GM20431 (cell line): ENCODE measurements at regions not wholly inside any gene's neighbourhood (a gene's known extent, or its start where the extent isn't known, plus 50 kb on each side); places are given as distances from the start of the nearest gene placed in this dataset.

Source experiments
- in situ Hi-C: fragments of 300-500 bp; cut with MseI, MboI; formaldehyde crosslinking; loops from one replicate; pipeline ENCODE4 v1.15.0; 2020; ENCODE audit warnings: low sequenced_read_pairs; ENCODE audit not compliant: unreplicated experiment

DNA sequence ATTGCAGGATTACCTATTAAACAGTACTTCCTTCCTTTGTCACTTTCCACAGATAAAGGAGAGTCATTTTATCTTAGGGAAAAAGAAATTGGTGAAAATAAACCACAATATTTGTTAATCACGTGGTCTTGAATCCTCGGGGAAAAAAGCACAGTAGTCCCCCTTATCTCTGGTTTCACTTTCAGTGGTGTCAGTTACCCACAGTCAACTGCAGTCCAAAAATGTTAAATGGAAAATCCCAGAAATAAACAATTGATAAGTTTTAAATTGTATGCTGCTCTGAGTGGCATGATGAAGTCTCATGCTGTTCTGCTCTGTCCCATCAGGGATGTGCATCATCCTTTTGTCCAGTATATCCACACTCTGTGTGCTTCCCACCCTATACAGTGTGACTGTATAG, 405.2 kb upstream of the MPDZ start:
- in situ Hi-C loops: no loop called here

DNA sequence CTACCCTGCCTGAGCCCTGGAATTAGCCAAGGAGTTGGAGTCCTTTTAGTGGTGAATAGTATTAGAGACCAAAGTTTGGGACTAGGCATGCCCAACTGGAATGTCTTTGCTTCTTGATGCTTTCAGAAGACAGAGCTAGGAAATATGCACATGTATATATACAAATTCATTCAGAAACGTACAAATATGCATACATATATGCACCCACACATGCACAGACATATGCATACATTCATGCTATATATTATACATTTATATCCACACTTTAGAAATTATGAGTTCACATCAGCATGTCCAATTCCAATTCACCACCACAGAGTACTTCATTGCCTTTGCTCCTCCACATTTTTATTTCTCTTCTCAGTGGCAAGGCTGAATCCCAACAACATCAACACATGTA, 398.3 kb upstream of the MPDZ start:
- in situ Hi-C loops: no loop called here

DNA sequence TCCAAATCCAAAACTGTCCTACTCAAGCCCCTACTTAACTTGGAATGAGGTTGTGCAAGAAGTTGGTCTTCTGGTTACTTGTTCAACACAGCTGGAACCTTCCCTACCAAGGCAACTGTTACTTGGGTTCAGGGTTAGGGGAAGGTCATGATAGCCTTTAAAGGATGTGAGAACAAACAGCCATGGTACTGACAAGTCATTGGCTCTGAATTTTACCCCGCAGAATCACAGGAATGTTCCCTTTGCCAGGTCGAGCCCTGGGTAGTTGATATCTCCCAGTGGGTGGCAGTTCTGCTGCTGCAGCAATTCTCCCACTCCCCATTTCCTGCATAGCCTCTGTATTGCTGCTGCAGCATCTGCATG, 396.1 kb upstream of the MPDZ start:
- in situ Hi-C loops: no loop called here

DNA sequence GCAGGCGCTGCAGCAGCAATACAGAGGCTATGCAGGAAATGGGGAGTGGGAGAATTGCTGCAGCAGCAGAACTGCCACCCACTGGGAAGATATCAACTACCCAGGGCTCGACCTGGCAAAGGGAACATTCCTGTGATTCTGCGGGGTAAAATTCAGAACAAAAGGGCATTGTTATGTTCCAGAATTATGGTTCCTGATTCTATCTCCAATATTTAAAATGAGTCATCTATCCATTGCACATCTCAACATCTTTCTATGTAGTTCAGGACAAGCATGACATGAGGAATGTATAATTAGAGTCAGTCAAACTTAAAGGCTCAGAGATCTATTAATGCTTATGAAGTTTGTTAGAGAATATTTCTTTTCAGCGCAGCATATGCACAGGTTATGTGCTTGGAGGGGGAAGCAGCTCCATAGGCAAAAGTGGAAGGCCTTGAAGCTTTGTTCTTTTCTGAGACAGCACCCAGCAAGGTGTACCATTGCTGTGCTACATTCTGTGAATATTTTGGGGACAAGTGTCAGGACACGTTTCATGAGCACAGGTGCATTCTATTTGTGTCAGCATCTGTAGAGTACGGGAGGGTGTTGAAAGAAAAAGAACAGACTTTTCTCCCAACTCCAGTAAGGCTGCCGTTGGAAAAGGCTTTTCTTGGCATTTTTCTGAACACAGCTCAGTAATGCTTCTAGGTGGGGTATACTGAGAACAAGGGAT, 395.6 kb upstream of the MPDZ start:
- in situ Hi-C loops: no loop called here

DNA sequence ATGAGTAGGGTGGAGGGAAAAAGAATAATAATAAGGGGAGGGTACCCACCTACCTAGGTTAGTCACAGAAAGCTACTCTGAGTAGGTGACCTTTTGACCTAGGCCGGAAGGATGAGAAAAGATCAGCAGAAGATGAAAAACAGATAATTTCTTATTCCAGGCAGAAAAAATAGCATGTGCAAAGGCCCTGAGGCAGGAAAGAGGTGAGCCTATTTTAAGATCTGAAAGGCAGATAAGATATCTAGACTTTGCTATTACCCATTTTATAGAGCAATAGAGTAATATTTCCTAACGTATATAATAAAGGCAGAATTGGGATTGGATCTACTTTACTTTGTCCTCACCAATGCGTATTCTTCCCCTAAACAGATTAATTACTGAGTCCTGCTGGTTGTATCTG, 393.9 kb upstream of the MPDZ start:
- in situ Hi-C loops: no loop called here

DNA sequence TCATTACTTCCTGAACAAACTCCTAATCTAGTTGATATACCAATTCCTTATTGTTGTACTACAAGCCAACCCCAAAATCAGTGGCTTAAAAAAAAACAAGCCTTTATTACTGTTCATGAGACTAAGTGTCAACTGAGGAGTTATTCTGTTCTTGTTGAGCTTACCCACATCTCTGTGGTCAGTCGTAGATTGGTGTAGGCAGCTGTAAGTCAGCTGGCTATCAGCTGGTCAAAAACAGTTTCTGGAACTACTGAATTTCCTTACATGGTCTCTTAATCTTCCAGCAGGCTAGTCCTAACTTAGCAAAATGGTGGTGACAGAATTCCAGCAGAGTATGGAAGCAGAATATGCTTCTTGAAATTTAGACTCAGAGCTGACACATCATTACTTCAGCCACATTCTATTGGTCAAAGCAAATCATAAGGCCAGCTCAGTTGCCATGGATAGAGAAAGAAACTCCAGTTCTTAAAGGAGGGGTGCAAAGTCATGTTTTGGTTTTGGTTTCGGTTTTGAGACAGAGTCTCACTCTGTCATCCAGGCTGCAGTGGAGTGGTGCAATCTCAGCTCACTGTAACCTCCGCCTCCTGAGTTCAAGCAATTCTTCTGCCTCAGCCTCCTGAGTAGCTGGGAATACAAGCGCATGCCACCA, 386.1 kb upstream of the MPDZ start:
- in situ Hi-C loops: no loop called here

DNA sequence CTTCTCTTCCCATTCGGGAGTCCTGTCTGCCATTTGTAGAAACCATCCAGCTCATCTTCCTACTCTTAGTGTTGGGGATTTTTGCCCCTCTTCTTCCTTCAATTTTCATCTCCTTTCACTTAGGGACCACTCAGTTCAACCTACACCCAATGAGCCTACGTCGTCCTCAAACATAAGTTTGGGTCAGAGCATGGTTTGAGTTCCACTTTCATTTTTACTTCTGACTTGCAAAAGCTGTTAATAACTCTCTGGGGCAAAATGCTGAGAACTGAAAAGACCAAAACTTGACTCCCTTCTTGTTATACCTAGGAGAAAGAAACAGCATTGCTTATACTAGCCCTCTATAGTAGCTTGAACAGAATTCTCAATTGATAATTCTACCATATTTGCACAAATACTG, 381.5 kb upstream of the MPDZ start:
- in situ Hi-C loops: no loop called here

DNA sequence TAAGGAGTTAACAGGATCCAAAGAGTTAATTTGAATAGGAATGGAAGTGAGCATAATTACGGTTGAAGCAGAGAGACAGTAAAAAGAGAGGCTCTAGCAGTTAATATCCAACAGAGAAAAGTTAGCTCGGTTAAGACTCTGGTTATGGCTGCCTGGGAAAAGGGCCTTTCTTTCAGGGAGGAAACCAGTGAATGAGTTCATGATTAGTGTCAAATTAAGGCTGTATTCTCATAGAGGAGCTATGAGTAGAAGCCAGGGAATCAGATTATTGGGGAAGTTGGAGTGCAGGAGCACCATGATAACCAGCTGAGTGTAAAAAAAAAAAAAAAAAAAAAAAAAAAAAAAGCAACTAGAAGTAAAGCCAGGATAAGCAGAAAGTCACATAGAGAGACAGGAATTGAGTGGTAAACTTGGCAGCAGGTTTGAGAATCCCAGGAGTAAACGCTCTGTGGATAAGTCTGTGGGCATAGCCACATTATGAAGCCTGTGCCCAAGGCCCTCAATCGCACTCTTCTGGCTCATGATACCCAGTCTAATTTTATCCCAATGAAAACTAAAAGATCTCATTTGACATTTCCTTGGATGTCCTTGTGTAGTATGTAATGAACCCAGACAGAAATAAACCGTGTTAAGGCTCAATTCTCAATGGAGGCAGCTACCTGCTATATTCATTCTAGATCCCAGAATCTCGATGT, 372.6 kb upstream of the MPDZ start:
- in situ Hi-C loops: no loop called here

DNA sequence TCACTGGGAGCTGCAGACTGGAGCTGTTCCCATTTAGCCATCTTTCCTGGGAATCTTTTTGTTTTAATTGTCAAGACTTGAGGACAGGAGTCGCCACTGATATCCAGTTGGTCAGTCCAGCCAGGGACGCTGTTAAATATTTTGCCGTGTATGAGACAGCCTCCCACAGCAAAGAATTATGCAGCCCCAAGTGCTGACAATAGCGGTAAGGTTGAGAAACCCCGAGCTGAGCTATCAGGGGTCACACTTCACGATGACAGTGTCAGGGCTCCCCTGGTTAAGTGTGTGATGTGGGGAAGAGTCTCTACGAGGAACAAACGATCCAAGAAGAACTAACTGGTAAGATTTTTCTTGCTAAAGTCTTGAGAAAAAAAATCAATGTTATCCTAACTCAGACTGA, 372.0 kb upstream of the MPDZ start:
- in situ Hi-C loops: no loop called here

DNA sequence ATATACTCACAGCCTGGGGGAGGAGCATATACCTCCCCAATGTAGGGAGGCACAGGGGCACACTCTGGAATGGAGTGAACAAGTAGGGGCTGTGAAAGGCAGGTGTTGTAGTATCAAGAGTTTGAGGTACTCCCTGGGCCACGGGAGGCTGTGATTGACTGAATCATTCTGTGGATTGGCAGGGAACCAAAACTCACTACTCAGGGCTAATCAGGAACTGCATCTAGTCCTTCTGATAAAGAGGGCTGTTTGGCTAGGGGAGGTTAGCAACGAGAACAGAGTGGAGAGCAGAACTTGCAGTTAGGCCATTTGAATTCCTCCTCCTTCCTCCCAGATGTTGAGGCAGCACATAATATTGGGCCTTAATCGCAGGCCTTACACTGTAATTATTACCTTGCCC, 369.2 kb upstream of the MPDZ start:
- in situ Hi-C loops: no loop called here

DNA sequence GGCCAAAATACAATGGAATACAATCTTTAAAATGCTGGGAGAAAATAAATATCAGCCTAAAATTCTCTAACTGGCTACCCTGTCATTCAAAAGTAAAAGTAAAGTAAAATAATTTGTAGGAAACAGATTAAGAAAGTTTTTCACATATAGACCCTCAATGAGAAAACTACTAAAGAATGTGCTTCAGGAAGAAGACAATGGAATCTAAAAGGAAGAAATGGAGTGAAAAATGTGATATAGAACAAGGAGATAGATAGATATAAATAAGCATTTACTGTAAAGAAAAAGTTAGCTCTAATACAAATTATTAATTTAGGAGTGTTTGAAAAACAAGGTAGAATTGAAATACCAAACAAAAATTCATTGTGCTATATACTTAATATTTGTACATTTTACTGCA, 368.6 kb upstream of the MPDZ start:
- in situ Hi-C loops: no loop called here

DNA sequence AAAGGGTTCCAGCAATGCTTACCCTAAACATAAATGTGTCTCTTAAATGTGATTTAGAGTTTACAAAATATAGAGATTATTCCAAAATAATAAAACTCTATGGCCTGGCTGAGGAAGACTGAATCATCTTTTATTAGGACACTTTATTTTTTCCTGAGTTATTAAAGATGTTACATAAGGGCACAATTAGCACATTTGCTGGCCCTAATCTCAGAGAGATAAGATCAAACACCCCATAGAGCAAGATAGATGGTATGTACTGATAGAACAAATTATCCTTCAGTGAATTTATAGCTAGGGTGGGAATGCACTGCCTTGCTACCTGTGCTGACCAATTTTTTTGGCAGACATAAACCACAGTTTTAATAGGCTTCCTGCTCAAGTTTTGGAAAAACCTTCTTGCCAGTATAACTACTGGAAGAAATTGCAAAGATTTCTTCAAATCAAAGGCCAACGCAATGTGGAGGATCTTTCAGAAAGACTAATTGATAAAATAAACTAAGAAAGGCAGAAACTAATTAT, 367.1 kb upstream of the MPDZ start:
- in situ Hi-C loops: no loop called here

DNA sequence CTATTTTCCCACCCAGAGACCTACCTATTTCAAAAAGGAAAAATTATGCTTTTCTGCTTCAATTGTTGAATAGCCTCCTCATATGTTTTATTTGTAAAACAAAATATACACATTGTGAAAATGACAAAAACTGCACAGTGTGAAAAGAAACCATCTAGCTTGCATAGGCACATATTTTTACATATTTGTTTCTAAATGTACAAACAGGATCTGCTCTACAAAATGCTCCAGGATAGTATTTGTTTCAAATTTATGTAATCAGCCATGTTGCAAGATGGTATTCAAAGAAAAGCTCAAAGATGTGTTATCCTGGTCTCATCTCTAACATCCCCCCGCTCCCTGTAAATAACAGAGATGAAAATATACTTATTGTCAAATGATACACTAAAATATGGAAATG, 366.1 kb upstream of the MPDZ start:
- in situ Hi-C loops: no loop called here

DNA sequence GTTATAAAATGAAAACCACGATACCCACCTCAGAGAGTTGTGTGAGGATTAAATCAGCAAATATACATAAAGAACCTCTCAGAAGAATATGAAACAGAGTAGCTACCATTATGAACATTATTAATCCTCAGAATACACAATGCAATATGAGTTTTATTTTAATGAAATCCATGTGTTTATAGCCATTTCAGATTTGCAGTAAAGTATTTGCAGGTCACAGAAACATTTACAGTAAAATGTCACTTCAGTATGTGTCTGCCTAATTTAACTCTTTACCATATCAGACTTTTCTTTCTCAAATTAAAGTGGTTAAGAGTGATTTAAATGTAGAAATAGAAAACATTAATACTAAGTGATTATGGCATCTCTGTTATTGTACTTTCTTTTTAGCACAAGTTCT, 365.2 kb upstream of the MPDZ start:
- in situ Hi-C loops: no loop called here

DNA sequence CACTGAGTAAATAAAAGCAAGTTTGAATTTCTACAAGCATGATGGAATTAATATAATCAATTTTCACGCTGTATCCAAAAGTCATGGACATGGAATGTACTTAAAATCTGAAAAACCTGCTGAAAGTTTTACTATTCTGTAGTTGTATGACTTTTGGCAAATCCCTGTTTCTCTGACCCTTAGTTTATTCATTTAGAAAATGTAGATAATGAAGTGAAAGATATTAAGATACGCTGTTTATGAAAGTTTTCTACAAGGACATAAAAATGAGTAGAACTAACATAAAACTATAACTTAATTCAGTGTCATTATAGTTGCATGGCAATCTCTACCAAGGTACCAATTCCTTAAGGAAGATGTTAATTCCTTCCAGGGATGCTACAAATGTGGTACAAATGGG, 363.2 kb upstream of the MPDZ start:
- in situ Hi-C loops: no loop called here

DNA sequence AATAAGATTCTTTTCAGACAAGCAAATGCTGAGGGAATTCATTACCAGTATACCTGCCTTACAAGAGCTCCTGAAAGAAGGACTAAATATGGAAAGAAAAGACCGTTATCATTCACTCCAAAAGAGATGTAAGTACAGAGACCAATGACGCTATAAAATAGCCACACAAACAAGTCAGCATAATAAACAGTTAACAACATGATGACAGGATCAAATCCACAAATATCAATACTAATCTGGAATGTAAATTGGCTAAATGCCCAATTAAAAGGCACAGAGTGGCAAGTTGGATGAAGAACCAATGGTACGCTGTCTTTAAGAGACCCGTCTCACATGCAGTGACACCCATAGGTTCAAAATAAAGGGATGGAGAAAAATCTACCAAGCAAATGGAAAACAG, 349.6 kb upstream of the MPDZ start:
- in situ Hi-C loops: no loop called here

DNA sequence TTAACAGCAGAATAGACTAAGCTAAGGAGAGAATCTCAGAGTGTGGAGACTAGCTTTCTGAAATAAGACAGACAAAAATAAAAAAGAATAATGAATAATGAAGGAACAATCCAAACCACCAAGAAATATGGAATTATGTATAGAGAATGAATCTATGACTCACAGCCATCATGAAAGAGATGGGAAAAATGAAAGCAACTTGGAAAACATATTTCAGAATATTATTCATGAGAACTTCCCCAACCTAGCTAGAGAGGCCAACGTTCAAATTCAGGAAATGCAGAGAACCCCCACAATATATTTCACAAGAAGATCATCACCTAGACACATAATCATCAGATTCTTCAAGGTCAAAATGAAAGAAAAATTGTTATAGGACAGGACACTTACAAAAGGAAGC, 349.0 kb upstream of the MPDZ start:
- in situ Hi-C loops: no loop called here

DNA sequence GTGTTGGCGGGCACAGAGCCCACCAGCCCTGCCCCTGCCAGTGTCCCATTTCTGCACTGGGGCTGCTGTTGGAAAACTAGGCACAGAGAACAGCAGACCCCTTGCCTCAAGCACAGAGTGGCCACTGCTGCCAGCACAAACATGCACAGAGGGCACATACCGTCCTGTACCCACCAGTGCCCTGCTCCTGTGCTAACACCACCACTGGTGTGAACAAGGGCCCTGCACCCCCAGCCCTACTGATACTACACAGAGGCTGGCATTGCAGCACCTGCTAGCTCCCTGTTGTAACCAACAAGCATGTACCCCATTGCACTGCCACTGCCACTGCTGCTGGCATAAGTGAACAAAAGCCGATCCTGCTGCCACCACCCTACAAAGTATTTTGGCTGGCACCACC, 348.0 kb upstream of the MPDZ start:
- in situ Hi-C loops: no loop called here

DNA sequence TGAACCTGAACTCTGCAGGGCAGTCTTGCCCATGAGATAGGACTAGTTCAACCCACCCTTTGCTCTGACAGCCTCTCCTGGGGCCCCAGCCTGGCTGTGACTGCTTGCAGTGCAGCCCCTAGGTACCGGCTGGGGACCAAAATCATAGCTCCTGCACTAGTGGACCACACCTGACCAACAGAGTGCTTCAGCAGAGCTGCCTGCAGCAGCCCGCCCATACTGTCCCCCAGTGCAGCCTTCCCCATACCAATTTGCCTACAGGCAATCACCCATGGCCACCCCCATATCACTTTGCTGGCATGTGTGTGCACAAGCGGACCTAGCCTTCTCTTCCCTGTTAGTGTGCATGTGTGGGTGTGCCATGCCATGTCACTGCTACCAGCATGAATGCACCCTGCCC, 347.6 kb upstream of the MPDZ start:
- in situ Hi-C loops: no loop called here

DNA sequence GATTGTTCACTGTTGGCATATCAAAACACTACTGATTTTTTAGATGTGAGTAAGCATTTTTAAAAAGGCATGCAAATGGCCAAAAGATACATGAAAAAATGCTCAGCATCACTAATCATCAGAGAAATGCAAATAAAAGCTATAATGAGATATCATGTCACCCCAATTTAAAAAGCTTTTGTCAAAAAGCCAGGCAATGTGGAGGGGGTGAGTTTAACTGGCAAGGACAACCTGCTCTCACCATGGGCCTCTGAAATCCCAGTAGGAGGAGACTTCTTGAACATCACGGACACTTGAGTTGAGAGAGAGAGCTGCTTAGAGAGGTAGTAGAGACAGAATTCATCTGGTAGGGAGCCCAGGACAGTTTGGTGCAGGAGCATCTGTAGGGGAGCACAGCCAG, 347.1 kb upstream of the MPDZ start:
- in situ Hi-C loops: no loop called here

DNA sequence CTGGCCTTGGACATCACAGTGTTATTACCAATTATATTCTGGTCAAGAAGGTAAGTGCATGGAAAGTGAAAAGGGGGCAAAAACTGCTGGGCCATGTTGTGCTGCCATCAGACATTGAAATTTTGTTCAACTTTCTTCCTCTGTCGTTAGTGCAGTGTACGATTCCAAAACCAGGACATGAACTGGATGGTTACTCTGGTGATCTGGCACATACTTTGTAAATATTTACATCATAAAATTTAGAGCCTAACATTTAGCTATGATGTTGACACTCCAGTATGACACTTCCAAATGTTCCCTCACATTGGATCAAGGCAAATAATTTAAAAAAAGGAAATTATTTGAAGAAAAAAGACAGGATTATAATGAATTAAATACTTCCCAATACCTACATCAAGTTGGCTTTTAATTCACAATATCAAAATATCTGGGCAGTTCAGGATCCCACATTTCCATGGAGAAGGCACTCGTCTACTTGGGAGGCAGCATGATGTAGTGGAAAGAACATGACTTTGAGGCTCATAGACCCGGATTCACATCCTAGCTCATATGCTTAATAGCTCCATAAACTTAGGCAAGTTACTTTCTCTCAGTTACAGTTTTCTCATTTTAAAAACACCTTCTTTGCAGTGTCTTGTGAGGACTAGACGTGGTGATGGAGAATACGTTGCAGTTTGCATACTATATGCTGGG, 342.5 kb upstream of the MPDZ start:
- in situ Hi-C loops: no loop called here
